Heart left ventricle (tissue), 13 donors: ENCODE measurements at regions not wholly inside any gene's neighbourhood (a gene's known extent, or its start where the extent isn't known, plus 50 kb on each side); places are given as distances from the start of the nearest gene placed in this dataset.

Experiments
- POLR2A ChIP-seq, 2 donors: fragments of 450-650 bp; IDR thresholded peaks; one replicate each; pipeline ENCODE4 v1.6.1; 2017; ENCODE audit warnings: antibody characterized with exemption in 2 of 2, mild to moderate bottlenecking in 2 of 2, moderate library complexity in 2 of 2
- TF ChIP-seq, protein P1 (sequence below), 12 donors: fragments of 200-600 bp; sonication (generic) in 4 of 12; IDR thresholded peaks; one replicate each; pipeline versions ENCODE4 v1.5.0 to v1.8.0; 2018 to 2022; ENCODE audit warnings: antibody characterized with exemption in 12 of 12, mild to moderate bottlenecking in 5 of 12
- donor health status: ischemic (EF 13 %, LVEDD 7.1; RV severe dilation, severe dysfunction).
- donor health status: DM: no; HTN: yes; CAD: no.
- donor health status: DM: no; HTN: no; CAD: no.
- donor health status: ischemic (EF 25% LVEDD 6.9; RV normal size, moderate dysfunction).
- donor health status: ischemic (EF 25% LVEDD 5.7; RV mildly dilated, moderate dysfunction).
- donor health status: ischemic (EF 35%, LVEDD 5.7; RV mildly dilated, moderate dysfunction).
- donor health status: nonischemic (EF 11% LVEDD 7.7; RV severe dilation, severe dysfunction).
- donor health status: DM: yes; HTN: yes; CAD: no.
- donor health status: PGD.
- donor health status: ischemic (EF 29% LVEDD 5.4; RV normal size, mild dysfunction).
- donor health status: nonischemic (EF 23%, LVEDD 6.1; RV moderate dilation, normal function).

DNA sequence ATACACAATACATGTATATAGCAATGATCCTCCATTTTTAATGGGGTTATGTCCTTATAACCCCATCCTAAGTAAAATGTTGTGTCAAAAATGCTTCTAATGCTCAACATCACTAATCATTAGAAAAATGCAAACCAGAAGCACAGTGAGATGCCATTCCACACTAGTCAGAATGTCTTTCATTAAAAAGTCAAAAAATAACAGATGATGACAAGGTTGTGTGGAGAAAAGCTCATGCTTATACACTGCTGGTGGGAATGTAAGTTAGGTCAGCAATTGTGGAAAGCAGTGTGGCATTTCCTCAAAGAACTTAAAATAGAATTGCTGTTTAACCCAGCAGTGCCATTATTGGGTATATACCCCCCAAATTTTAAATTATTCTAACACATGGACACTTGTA lies 654.9 kb upstream of the CNTNAP5 start:
- TF ChIP-seq, protein P1, sequence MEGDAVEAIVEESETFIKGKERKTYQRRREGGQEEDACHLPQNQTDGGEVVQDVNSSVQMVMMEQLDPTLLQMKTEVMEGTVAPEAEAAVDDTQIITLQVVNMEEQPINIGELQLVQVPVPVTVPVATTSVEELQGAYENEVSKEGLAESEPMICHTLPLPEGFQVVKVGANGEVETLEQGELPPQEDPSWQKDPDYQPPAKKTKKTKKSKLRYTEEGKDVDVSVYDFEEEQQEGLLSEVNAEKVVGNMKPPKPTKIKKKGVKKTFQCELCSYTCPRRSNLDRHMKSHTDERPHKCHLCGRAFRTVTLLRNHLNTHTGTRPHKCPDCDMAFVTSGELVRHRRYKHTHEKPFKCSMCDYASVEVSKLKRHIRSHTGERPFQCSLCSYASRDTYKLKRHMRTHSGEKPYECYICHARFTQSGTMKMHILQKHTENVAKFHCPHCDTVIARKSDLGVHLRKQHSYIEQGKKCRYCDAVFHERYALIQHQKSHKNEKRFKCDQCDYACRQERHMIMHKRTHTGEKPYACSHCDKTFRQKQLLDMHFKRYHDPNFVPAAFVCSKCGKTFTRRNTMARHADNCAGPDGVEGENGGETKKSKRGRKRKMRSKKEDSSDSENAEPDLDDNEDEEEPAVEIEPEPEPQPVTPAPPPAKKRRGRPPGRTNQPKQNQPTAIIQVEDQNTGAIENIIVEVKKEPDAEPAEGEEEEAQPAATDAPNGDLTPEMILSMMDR (IDR thresholded peaks at IDR 0.05): no peak
- no peak for TF ChIP-seq POLR2A (IDR thresholded peaks at IDR 0.05)
